ENCODE measurements at regions not wholly inside any gene's neighbourhood (a gene's known extent, or its start where the extent isn't known, plus 50 kb on each side); places are given as distances from the start of the nearest gene placed in this dataset.

DNA sequence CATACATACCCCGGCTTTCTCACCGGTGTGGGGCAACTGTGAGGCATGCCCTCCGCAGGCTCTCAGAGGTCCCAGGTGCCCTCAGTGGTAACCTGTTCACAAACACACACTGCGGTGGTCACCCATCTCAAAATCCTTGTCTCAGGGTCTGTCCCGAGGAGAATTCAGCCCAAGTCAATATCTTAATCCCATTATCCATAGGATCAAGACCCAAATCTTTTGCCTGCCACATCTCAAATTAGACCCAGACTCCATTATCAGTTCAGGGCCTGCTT, 140.8 kb downstream of the CDC5L start:
- POLR2A ChIA-PET: no interaction called here
- no peaks in the 10 kb centered on the region for H3K27me3 ChIP-seq (ENCODE audit: insufficient read depth, low read length, poor library complexity, severe bottlenecking)
- H3K4me3 ChIP-seq (ENCODE audit: low read length): no peak overlapping the region
- Mint-ChIP-seq H3K36me3 (peaks cover 0 to 25% (median 0%) of the 10 kb centered on the region in 3 donors), H3K4me3 (no peak overlapping the region), H3K27me3 (peaks cover 19 to 55% of the 10 kb centered on the region in 2 donors), H3K27ac (no peak overlapping the region), H3K9me3 (peaks cover 0 to 6% (median 0%) of the 10 kb centered on the region in 5 donors), H3K4me1 (peaks cover 5 to 9% (median 8%) of the 10 kb centered on the region in 3 donors)
- H3K36me3 ChIP-seq (ENCODE audit: insufficient read depth, low read length): no peaks in the 10 kb centered on the region
- no peaks in the 10 kb centered on the region for H3K4me1 ChIP-seq (ENCODE audit: insufficient read depth, low read length)
- DNase-seq: no peak
- no peaks in the 10 kb centered on the region for H3K9me3 ChIP-seq (ENCODE audit: low read length)
- H3K27ac ChIP-seq (ENCODE audit: low read depth, low read length): no peak overlapping the region
- CTCF ChIA-PET: no interaction called here

- Histone ChIP-seq H3K27me3 (ENCODE audit: insufficient read depth, low read length, poor library complexity, severe bottlenecking) (no peaks in the 10 kb centered on the region), H3K27ac (ENCODE audit: low read depth, low read length) (no peak overlapping the region), H3K4me1 (ENCODE audit: insufficient read depth, low read length) (no peaks in the 10 kb centered on the region), H3K36me3 (ENCODE audit: insufficient read depth, low read length) (no peaks in the 10 kb centered on the region), H3K9me3 (ENCODE audit: low read length) (no peaks in the 10 kb centered on the region), H3K4me3 (ENCODE audit: low read length) (no peak overlapping the region)
- H3K4me1 Mint-ChIP-seq: peaks cover 5 to 9% (median 8%) of the 10 kb centered on the region in 3 donors
- peaks cover 0 to 6% (median 0%) of the 10 kb centered on the region in 5 donors for H3K9me3 Mint-ChIP-seq
- ChIA-PET POLR2A (no interaction called here), CTCF (no interaction called here)
- no peak overlapping the region for H3K27ac Mint-ChIP-seq
- H3K27me3 Mint-ChIP-seq: peaks cover 15 to 51% of the 10 kb centered on the region in 2 donors
- H3K36me3 Mint-ChIP-seq: peaks cover 0 to 24% (median 0%) of the 10 kb centered on the region in 3 donors
- DNase-seq: no peak
- no peak overlapping the region for H3K4me3 Mint-ChIP-seq
Observed at GRCh38 chr6:44528716-44529115, 141.2 kb downstream of the CDC5L start.

DNA sequence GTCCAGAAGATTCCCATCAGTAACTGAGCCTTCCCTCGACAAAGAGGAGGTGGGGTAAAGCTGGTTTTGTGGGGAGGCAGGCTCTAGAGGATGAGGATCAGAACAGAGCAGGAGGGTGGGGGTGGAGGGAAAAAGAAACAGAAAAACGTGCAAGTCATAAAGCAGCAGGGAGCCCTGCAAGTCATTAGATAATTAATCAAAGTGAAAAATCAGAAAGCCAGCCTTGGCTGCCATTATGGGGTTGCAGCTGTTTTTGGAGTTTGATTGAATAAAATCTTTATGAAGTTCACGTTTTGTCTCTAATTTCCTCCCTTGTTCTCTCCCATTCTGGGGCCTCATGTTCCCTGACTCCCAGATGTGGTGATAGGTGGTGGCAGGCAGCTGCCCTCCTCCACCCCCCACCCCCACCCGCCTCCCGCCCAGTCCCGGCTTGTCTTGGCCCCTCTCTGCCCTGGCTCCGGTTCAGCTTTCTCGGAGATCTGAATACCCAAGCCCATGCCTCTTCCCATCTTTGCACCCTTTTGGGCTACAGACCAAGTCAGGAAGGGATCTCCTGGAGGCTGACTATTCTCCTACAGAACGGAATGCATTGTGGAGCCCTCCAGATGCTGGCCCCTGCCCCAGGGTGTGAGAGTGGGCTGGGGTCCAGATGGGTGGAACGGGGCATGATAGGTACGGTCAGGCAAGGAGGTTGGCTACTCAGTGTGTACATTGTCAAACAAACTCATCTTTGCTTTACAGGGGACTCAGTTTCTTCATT, 141.8 kb downstream of the CDC5L start:
- Mint-ChIP-seq H3K27ac (no peak overlapping the region), H3K4me3 (no peak overlapping the region), H3K9me3 (peaks cover 0 to 4% (median 0%) of the 10 kb centered on the region in 5 donors), H3K4me1 (peaks cover 5 to 9% (median 8%) of the 10 kb centered on the region in 3 donors), H3K27me3 (peaks cover 13 to 45% of the 10 kb centered on the region in 2 donors), H3K36me3 (peaks cover 0 to 18% (median 0%) of the 10 kb centered on the region in 3 donors)
- POLR2A ChIA-PET: no interaction called here
- Histone ChIP-seq H3K36me3 (ENCODE audit: insufficient read depth, low read length) (no peaks in the 10 kb centered on the region), H3K9me3 (ENCODE audit: low read length) (no peaks in the 10 kb centered on the region), H3K4me3 (ENCODE audit: low read length) (no peak overlapping the region), H3K27me3 (ENCODE audit: insufficient read depth, low read length, poor library complexity, severe bottlenecking) (no peaks in the 10 kb centered on the region), H3K27ac (ENCODE audit: low read depth, low read length) (no peak overlapping the region), H3K4me1 (ENCODE audit: insufficient read depth, low read length) (no peaks in the 10 kb centered on the region)
- no peak for DNase-seq
- CTCF ChIA-PET: no interaction called here

- ChIA-PET POLR2A (no interaction called here), CTCF (no interaction called here)
Observed at GRCh38 chr6:44530209-44530909, 142.9 kb downstream of the CDC5L start.

GRCh38 chr6:44530910-44531234, 143.4 kb downstream of the CDC5L start:
- Histone ChIP-seq H3K4me1 (ENCODE audit: insufficient read depth, low read length) (no peaks in the 10 kb centered on the region), H3K9me3 (ENCODE audit: low read length) (no peaks in the 10 kb centered on the region), H3K27me3 (ENCODE audit: insufficient read depth, low read length, poor library complexity, severe bottlenecking) (no peaks in the 10 kb centered on the region), H3K36me3 (ENCODE audit: insufficient read depth, low read length) (no peaks in the 10 kb centered on the region), H3K27ac (ENCODE audit: low read depth, low read length) (no peak overlapping the region), H3K4me3 (ENCODE audit: low read length) (no peak overlapping the region)
- H3K4me1 Mint-ChIP-seq: peaks cover 3 to 8% (median 5%) of the 10 kb centered on the region in 3 donors
- no peak for DNase-seq
- peaks cover 0 to 1% (median 0%) of the 10 kb centered on the region in 5 donors for H3K9me3 Mint-ChIP-seq
- ChIA-PET POLR2A (no interaction called here), CTCF (no interaction called here)
- H3K27me3 Mint-ChIP-seq: peaks cover 6 to 33% of the 10 kb centered on the region in 2 donors
- no peak overlapping the region for H3K27ac Mint-ChIP-seq
- peaks cover 0 to 7% (median 2%) of the 10 kb centered on the region in 3 donors for H3K36me3 Mint-ChIP-seq
- H3K4me3 Mint-ChIP-seq: no peak overlapping the region

More at GRCh38 chr6:44530209-44530909, 142.9 kb downstream of the CDC5L start:
- Mint-ChIP-seq H3K36me3 (peaks cover 0 to 11% (median 2%) of the 10 kb centered on the region in 3 donors), H3K4me3 (no peak overlapping the region), H3K4me1 (peaks cover 5 to 8% (median 5%) of the 10 kb centered on the region in 3 donors), H3K27ac (peak overlapping the region in 1 of 8 donors; percentile 8), H3K9me3 (peaks cover 0 to 2% (median 0%) of the 10 kb centered on the region in 5 donors), H3K27me3 (peaks cover 11 to 38% of the 10 kb centered on the region in 2 donors)
- H3K27ac ChIP-seq (ENCODE audit: low read depth, low read length): no peak overlapping the region
- DNase-seq: no peak
- H3K27me3 ChIP-seq (ENCODE audit: insufficient read depth, low read length, poor library complexity, severe bottlenecking): no peaks in the 10 kb centered on the region
- no peak overlapping the region for H3K4me3 ChIP-seq (ENCODE audit: low read length)
- no peaks in the 10 kb centered on the region for H3K36me3 ChIP-seq (ENCODE audit: insufficient read depth, low read length)
- H3K4me1 ChIP-seq (ENCODE audit: insufficient read depth, low read length): no peaks in the 10 kb centered on the region
- no peaks in the 10 kb centered on the region for H3K9me3 ChIP-seq (ENCODE audit: low read length)

DNA sequence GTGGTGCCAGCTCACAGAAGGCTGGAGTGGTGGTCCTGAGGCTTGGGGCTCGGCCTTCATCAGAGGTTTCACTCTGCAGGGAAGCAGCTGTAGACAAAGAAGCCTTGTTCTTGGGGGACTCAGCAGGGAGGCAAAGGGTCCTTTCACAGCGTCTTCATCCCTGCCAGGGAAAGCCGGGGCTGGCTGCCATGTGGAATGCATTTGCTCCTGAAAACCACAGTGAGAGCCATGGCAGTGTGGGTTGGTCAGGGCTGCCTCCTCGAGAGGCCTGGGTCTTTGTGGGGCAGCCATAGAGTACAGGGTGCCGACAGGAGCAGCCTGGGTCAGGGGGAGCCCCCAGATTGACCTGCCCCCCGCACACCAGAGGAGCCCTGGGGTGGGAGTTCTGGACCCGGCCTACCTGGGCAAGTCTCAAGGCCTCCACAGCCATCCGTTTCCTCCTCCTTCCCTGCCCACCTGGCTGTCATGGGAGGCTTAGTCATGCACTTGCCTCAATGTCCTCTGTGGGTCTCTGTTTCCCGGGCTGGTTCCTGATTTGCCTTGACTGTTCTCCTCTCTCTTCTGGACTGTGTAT, 144.0 kb downstream of the CDC5L start:
- H3K27me3 ChIP-seq (ENCODE audit: insufficient read depth, low read length, poor library complexity, severe bottlenecking): no peaks in the 10 kb centered on the region
- peaks cover 3 to 8% (median 5%) of the 10 kb centered on the region in 3 donors for H3K4me1 Mint-ChIP-seq
- no peak overlapping the region for H3K27ac Mint-ChIP-seq
- H3K36me3 ChIP-seq (ENCODE audit: insufficient read depth, low read length): no peaks in the 10 kb centered on the region
- peaks cover 0 to 2% (median under 1%) of the 10 kb centered on the region in 3 donors for H3K36me3 Mint-ChIP-seq
- DNase-seq: no peak
- ChIA-PET POLR2A (no interaction called here), CTCF (no interaction called here)
- no peak overlapping the region for H3K27ac ChIP-seq (ENCODE audit: low read depth, low read length)
- no peaks in the 10 kb centered on the region for H3K9me3 Mint-ChIP-seq
- no peak overlapping the region for H3K4me3 ChIP-seq (ENCODE audit: low read length)
- H3K9me3 ChIP-seq (ENCODE audit: low read length): no peaks in the 10 kb centered on the region
- H3K4me1 ChIP-seq (ENCODE audit: insufficient read depth, low read length): no peaks in the 10 kb centered on the region
- no peak overlapping the region for H3K4me3 Mint-ChIP-seq
- peaks cover 5 to 27% of the 10 kb centered on the region in 2 donors for H3K27me3 Mint-ChIP-seq

DNA sequence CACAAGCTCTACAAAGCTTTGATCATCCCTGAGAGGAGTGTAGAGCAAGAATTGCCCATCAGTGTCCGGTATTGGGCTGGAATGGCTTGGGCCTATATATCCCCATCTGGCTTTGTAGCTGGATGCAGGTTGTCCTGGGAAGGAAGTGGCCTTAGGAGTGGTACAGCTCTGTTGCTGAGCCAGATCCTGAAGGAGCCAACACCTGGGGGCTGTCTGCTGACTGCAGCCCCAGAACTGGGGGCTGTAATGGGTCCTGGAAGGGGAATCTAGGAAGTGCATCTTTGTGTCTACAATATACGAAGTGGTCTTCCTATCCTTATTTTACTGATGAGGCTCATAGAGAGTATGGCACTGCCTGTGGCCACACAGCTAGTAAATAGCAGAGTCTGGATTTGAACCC, 145.9 kb downstream of the CDC5L start:
- no peaks in the 10 kb centered on the region for H3K4me1 Mint-ChIP-seq
- Histone ChIP-seq H3K36me3 (ENCODE audit: insufficient read depth, low read length) (no peaks in the 10 kb centered on the region), H3K27me3 (ENCODE audit: insufficient read depth, low read length, poor library complexity, severe bottlenecking) (no peaks in the 10 kb centered on the region), H3K9me3 (ENCODE audit: low read length) (no peaks in the 10 kb centered on the region), H3K27ac (ENCODE audit: low read depth, low read length) (no peak overlapping the region), H3K4me3 (ENCODE audit: low read length) (no peak overlapping the region), H3K4me1 (ENCODE audit: insufficient read depth, low read length) (no peaks in the 10 kb centered on the region)
- no peaks in the 10 kb centered on the region for H3K9me3 Mint-ChIP-seq
- POLR2A ChIA-PET: no interaction called here
- CTCF ChIA-PET: no interaction called here
- no peak overlapping the region for H3K27ac Mint-ChIP-seq
- peaks cover 8 to 19% of the 10 kb centered on the region in 2 donors for H3K27me3 Mint-ChIP-seq
- no peak overlapping the region for H3K4me3 Mint-ChIP-seq
- DNase-seq: no peak
- peaks cover 0 to 2% (median 0%) of the 10 kb centered on the region in 3 donors for H3K36me3 Mint-ChIP-seq

GRCh38 chr6:44534291-44534690, 146.8 kb downstream of the CDC5L start:
- CTCF ChIA-PET: no interaction called here
- H3K27me3 Mint-ChIP-seq: peaks cover 5 to 13% of the 10 kb centered on the region in 2 donors
- no peaks in the 10 kb centered on the region for H3K4me1 ChIP-seq (ENCODE audit: insufficient read depth, low read length)

More at GRCh38 chr6:44534291-44534690, 146.8 kb downstream of the CDC5L start:
- DNase-seq: no peak
- H3K9me3 Mint-ChIP-seq: no peaks in the 10 kb centered on the region
- H3K27ac ChIP-seq (ENCODE audit: low read depth, low read length): no peak overlapping the region
- H3K36me3 Mint-ChIP-seq: peaks cover 0 to 2% (median 0%) of the 10 kb centered on the region in 3 donors
- H3K27ac Mint-ChIP-seq: no peak overlapping the region
- no peaks in the 10 kb centered on the region for H3K36me3 ChIP-seq (ENCODE audit: insufficient read depth, low read length)
- no peak overlapping the region for H3K4me3 ChIP-seq (ENCODE audit: low read length)
- H3K9me3 ChIP-seq (ENCODE audit: low read length): no peaks in the 10 kb centered on the region
- H3K4me3 Mint-ChIP-seq: no peak overlapping the region
- POLR2A ChIA-PET: no interaction called here
- no peaks in the 10 kb centered on the region for H3K27me3 ChIP-seq (ENCODE audit: insufficient read depth, low read length, poor library complexity, severe bottlenecking)
- no peaks in the 10 kb centered on the region for H3K4me1 Mint-ChIP-seq
